H1 (cell line): ENCODE measurements at regions not wholly inside any gene's neighbourhood (a gene's known extent, or its start where the extent isn't known, plus 50 kb on each side); places are given as distances from the start of the nearest gene placed in this dataset.

Experiments
- CHD2 ChIP-seq: IDR thresholded peaks from 2 replicates; pipeline ENCODE4 v1.6.1; 2012; ENCODE audit warnings: low read length, improper control_type of control experiment
- GTF2F1 ChIP-seq: IDR thresholded peaks from 2 replicates; pipeline ENCODE4 v1.6.1; 2012; ENCODE audit warnings: low read depth, low read length, improper control_type of control experiment, borderline replicate concordance
- JUND ChIP-seq: IDR thresholded peaks from 2 replicates; pipeline ENCODE4 v1.6.1; 2011; ENCODE audit warnings: mild to moderate bottlenecking, improper control_type of control experiment, low read length
- POLR2AphosphoS5 ChIP-seq: IDR thresholded peaks from 2 replicates; pipeline ENCODE4 v1.6.1; 2011; ENCODE audit warnings: low read depth, low read length
- TAF1 ChIP-seq: IDR thresholded peaks from 2 replicates; pipeline ENCODE4 v1.6.1; 2011; ENCODE audit warnings: mild to moderate bottlenecking, low read depth, low read length
- YY1 ChIP-seq: IDR thresholded peaks from 2 replicates; pipeline ENCODE4 v1.6.1; 2011; ENCODE audit warnings: low read depth, mild to moderate bottlenecking, low read length
- TF ChIP-seq, protein P1 (sequence below), 3 experiments: IDR thresholded peaks; 1 replicate in 2 of 3; 2 replicates in 1 of 3; pipeline versions ENCODE4 v1.5.1 to v1.6.1; 2011; ENCODE audit warnings: low read length in 3 of 3, mild to moderate bottlenecking in 3 of 3, inconsistent platforms in 2 of 3, low read depth in 1 of 3, moderate library complexity in 1 of 3; ENCODE audit not compliant: insufficient read depth in 1 of 3; ENCODE audit errors: control extremely low read depth in 1 of 3
- TF ChIP-seq, protein P2 (sequence below): IDR thresholded peaks from 2 replicates; pipeline ENCODE4 v1.6.1; 2012; ENCODE audit warnings: low read length, inconsistent platforms

DNA sequence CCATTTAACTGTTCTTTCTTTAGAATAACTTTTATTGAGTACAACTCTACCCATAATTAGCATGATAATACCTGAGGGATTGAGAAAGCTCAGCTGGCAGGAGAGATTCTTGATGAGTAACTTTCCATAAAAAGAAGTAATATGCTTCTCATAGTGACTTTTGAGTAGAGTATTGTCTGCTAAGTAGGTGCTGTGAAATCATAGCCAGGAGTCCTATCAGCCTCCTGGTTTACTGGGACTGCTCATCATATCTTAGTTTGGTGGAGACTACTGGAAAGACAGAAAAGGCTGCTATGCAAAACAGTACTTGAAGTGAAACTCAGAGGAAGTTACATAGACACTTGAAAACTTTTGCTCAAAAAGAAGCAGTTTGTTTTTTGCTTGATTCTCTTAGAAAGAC is 113.3 kb upstream of the ATP2B1 start:
- TF ChIP-seq, protein P1, sequence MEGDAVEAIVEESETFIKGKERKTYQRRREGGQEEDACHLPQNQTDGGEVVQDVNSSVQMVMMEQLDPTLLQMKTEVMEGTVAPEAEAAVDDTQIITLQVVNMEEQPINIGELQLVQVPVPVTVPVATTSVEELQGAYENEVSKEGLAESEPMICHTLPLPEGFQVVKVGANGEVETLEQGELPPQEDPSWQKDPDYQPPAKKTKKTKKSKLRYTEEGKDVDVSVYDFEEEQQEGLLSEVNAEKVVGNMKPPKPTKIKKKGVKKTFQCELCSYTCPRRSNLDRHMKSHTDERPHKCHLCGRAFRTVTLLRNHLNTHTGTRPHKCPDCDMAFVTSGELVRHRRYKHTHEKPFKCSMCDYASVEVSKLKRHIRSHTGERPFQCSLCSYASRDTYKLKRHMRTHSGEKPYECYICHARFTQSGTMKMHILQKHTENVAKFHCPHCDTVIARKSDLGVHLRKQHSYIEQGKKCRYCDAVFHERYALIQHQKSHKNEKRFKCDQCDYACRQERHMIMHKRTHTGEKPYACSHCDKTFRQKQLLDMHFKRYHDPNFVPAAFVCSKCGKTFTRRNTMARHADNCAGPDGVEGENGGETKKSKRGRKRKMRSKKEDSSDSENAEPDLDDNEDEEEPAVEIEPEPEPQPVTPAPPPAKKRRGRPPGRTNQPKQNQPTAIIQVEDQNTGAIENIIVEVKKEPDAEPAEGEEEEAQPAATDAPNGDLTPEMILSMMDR (IDR thresholded peaks at IDR 0.05; ENCODE audit: control extremely low read depth in 1 of 3, insufficient read depth in 1 of 3, low read depth in 1 of 3, low read length in 3 of 3) = no peak
- TF ChIP-seq JUND (no peak), TAF1 (no peak), YY1 (no peak), CHD2 (no peak), POLR2AphosphoS5 (no peak), GTF2F1 (no peak)
- TF ChIP-seq, protein P2, sequence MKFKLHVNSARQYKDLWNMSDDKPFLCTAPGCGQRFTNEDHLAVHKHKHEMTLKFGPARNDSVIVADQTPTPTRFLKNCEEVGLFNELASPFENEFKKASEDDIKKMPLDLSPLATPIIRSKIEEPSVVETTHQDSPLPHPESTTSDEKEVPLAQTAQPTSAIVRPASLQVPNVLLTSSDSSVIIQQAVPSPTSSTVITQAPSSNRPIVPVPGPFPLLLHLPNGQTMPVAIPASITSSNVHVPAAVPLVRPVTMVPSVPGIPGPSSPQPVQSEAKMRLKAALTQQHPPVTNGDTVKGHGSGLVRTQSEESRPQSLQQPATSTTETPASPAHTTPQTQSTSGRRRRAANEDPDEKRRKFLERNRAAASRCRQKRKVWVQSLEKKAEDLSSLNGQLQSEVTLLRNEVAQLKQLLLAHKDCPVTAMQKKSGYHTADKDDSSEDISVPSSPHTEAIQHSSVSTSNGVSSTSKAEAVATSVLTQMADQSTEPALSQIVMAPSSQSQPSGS = no peak
